ENCODE measurements at regions not wholly inside any gene's neighbourhood (a gene's known extent, or its start where the extent isn't known, plus 50 kb on each side); places are given as distances from the start of the nearest gene placed in this dataset.

GRCh38 chr3:194280777-194281176, 70.4 kb downstream of the CPN2 start:
- TF ChIP-seq CTCF (IDR thresholded peaks at IDR 0.05), result no peak
- intact Hi-C loops (cut with DNase I; ENCODE audit: low total_unique reads), result no loop called here
- Histone ChIP-seq H3K4me3 (no peak overlapping the region), H3K36me3 (no peaks in the 10 kb centered on the region), H3K4me1 (peaks cover 0 to 41% (median 40%) of the 10 kb centered on the region in 4 donors), H3K27ac (no peak overlapping the region), H3K9me3 (no peaks in the 10 kb centered on the region), H3K27me3 (peaks cover 0 to 6% of the 10 kb centered on the region in 2 donors)
- DNase-seq, result peak; percentile 11 to 40

GRCh38 chr3:194281306-194281705, 69.8 kb downstream of the CPN2 start:
- Histone ChIP-seq H3K27ac (no peak overlapping the region), H3K36me3 (no peaks in the 10 kb centered on the region), H3K9me3 (no peaks in the 10 kb centered on the region), H3K4me1 (peaks cover 0 to 38% (median 35%) of the 10 kb centered on the region in 4 donors), H3K27me3 (peaks cover 0 to 6% of the 10 kb centered on the region in 2 donors), H3K4me3 (no peak overlapping the region)
- peak; percentile 14 to 46 for DNase-seq
- no peak for TF ChIP-seq CTCF (IDR thresholded peaks at IDR 0.05)
- intact Hi-C loops (cut with DNase I; ENCODE audit: low total_unique reads), result no loop called here

- Histone ChIP-seq H3K27ac (no peak overlapping the region), H3K27me3 (peaks cover 0 to 9% of the 10 kb centered on the region in 2 donors)
- peak in 1 of 2 donors; percentile 16 for DNase-seq
These were observed 69.4 kb downstream of the CPN2 start for GRCh38 chr3:194281766-194282165.

GRCh38 chr3:194282436-194283122, 68.5 kb downstream of the CPN2 start:
- no peaks in the 10 kb centered on the region for H3K36me3 ChIP-seq
- intact Hi-C loops (cut with DNase I; ENCODE audit: low total_unique reads), result no loop called here
- H3K4me1 ChIP-seq, result peaks cover 0 to 25% (median 22%) of the 10 kb centered on the region in 4 donors
- no peak overlapping the region for H3K4me3 ChIP-seq
- peak; percentile 13 to 46 for DNase-seq
- H3K9me3 ChIP-seq, result no peaks in the 10 kb centered on the region
- no peak overlapping the region for H3K27ac ChIP-seq
- no peak for TF ChIP-seq CTCF (IDR thresholded peaks at IDR 0.05)
- peaks cover 0 to 15% of the 10 kb centered on the region in 2 donors for H3K27me3 ChIP-seq

More at GRCh38 chr3:194281766-194282165, 69.4 kb downstream of the CPN2 start:
- H3K36me3 ChIP-seq, result no peaks in the 10 kb centered on the region
- H3K9me3 ChIP-seq, result no peaks in the 10 kb centered on the region
- H3K4me1 ChIP-seq, result peaks cover 0 to 33% (median 30%) of the 10 kb centered on the region in 4 donors
- intact Hi-C loops (cut with DNase I; ENCODE audit: low total_unique reads), result no loop called here
- no peak overlapping the region for H3K4me3 ChIP-seq
- no peak for TF ChIP-seq CTCF (IDR thresholded peaks at IDR 0.05)

GRCh38 chr3:194283221-194284006, 67.7 kb downstream of the CPN2 start:
- H3K27me3 ChIP-seq, result peaks cover 0 to 23% of the 10 kb centered on the region in 2 donors
- H3K27ac ChIP-seq, result no peak overlapping the region
- no peaks in the 10 kb centered on the region for H3K36me3 ChIP-seq
- H3K4me1 ChIP-seq, result peaks cover 0 to 17% (median 14%) of the 10 kb centered on the region in 4 donors
- no peaks in the 10 kb centered on the region for H3K9me3 ChIP-seq
- intact Hi-C loops (cut with DNase I; ENCODE audit: low total_unique reads), result no loop called here
- no peak overlapping the region for H3K4me3 ChIP-seq
- peak; percentile 49 to 64 for DNase-seq
- TF ChIP-seq CTCF (IDR thresholded peaks at IDR 0.05), result no peak
